Erythroblast (primary cell): ENCODE measurements at regions not wholly inside any gene's neighbourhood (a gene's known extent, or its start where the extent isn't known, plus 50 kb on each side); places are given as distances from the start of the nearest gene placed in this dataset.

Experiments used
- GATA1 ChIP-seq: IDR thresholded peaks from 2 replicates; pipeline ENCODE4 v1.6.1; 2011; ENCODE audit warnings: low read depth, mild to moderate bottlenecking, control low read depth, low read length, moderate library complexity
- POLR2A ChIP-seq: IDR thresholded peaks from 2 replicates; pipeline ENCODE4 v1.6.1; 2011; ENCODE audit warnings: mild to moderate bottlenecking, low read length

GRCh38 chr10:108620821-108621534 is 1302.3 kb downstream of the XPNPEP1 start:
- no peak for TF ChIP-seq POLR2A
- no peak for TF ChIP-seq GATA1
